K562 (cell line): ENCODE measurements at regions not wholly inside any gene's neighbourhood (a gene's known extent, or its start where the extent isn't known, plus 50 kb on each side); places are given as distances from the start of the nearest gene placed in this dataset.

Experiments used
- ATAC-seq: fragments of 200-7000 bp; cut with Tn5 transposase; 3 replicates; pipeline ENCODE4 v1.9.1; 2020; ENCODE audit warnings: moderate library complexity
- BruUV-seq: library from RNA; stranded (reverse); fragments of 400-500 nt; replicated peaks from 2 replicates; lab custom pipeline; 2021; lab: Mats Ljungman, UMichigan
- CTCF ChIA-PET: fragments of 300-600 bp; formaldehyde crosslinking; extraction: SDS; loops from one replicate; lab custom pipeline; 2021; ENCODE audit warnings: low intra/inter-chr PET ratio; lab: Yijun Ruan, JAX
- POLR2A ChIA-PET: fragments of 300-600, 350-650 bp; sonication (Branson Sonifier 250); formaldehyde crosslinking; extraction: SDS; loops from one replicate; lab custom pipeline; 2021; ENCODE audit warnings: antibody characterized with exemption, inconsistent platforms; lab: Yijun Ruan, JAX
- DNase-seq, 4 experiments: peaks; one replicate each; pipeline versions ENCODE4 v3.0.0 to v3.0.0-alpha.2; 2011 to 2018; ENCODE audit warnings: low spot score in 3 of 4, mixed read lengths in 3 of 4; ENCODE audit errors: extremely low read depth in 1 of 4
- FAIRE-seq: peaks from 2 replicates; lab custom pipeline; 2011; peaks lifted over from hg19 to GRCh38; lab: Jason Lieb, UNC
- H2AFZ ChIP-seq: 2 replicates; pipeline ENCODE4 v1.6.0; 2011; ENCODE audit warnings: low read depth, low read length, control low read depth, inconsistent platforms
- H3K27ac ChIP-seq: fragments of 200-600 bp; 3 replicates; pipeline ENCODE4 v1.8.0; 2011; ENCODE audit warnings: low read depth, mild to moderate bottlenecking, control low read depth, inconsistent platforms, low read length, moderate library complexity, mixed read lengths; ENCODE audit errors: extremely low read depth
- H3K27me3 ChIP-seq, 2 experiments: fragments of 300-600 bp in 1 of 2; 2 replicates in 1 of 2; 3 replicates in 1 of 2; pipeline versions ENCODE4 v1.6.0 to v1.8.0; 2011; ENCODE audit warnings: inconsistent platforms in 2 of 2, low read length in 2 of 2, mild to moderate bottlenecking in 1 of 2, mixed read lengths in 1 of 2, moderate library complexity in 1 of 2; ENCODE audit not compliant: control insufficient read depth in 2 of 2, insufficient read depth in 2 of 2
- H3K36me3 ChIP-seq: fragments of 300-600 bp; 3 replicates; pipeline ENCODE4 v1.8.0; 2011; ENCODE audit warnings: mild to moderate bottlenecking, low read length, inconsistent platforms; ENCODE audit not compliant: control insufficient read depth, insufficient read depth
- H3K4me1 ChIP-seq, 2 experiments: fragments of 200-600 bp in 1 of 2; replicated peaks in 1 of 2; 2 replicates in 1 of 2; 3 replicates in 1 of 2; pipeline versions ENCODE4 v1.5.1 to v1.8.0; 2011; ENCODE audit warnings: inconsistent platforms in 2 of 2, low read length in 2 of 2, mild to moderate bottlenecking in 1 of 2, mixed read lengths in 1 of 2, moderate library complexity in 1 of 2; ENCODE audit not compliant: control insufficient read depth in 2 of 2, insufficient read depth in 2 of 2
- H3K4me2 ChIP-seq: 2 replicates; pipeline ENCODE4 v1.6.1; 2011; ENCODE audit warnings: low read length, control low read depth, inconsistent platforms, mixed read lengths; ENCODE audit not compliant: insufficient read depth
- H3K4me3 ChIP-seq: fragments of 200-600 bp; sonication (generic), shearing (Covaris generic); 2 replicates; pipeline ENCODE4 v1.5.1; 2016; ENCODE audit warnings: control low read depth, inconsistent platforms
- H3K79me2 ChIP-seq: fragments of 200-600 bp; 3 replicates; pipeline ENCODE4 v1.8.0; 2011; ENCODE audit warnings: low read length, inconsistent platforms; ENCODE audit not compliant: control insufficient read depth, insufficient read depth
- H3K9ac ChIP-seq, 2 experiments: 2 replicates each; pipeline versions ENCODE4 v1.6.0 to v1.6.1; 2011; ENCODE audit warnings: low read depth in 2 of 2, low read length in 2 of 2, control low read depth in 1 of 2, inconsistent platforms in 1 of 2, mild to moderate bottlenecking in 1 of 2, mixed read lengths in 1 of 2; ENCODE audit not compliant: insufficient read depth in 1 of 2
- H3K9me1 ChIP-seq: one replicate; pipeline ENCODE4 v1.6.0; 2011; ENCODE audit warnings: inconsistent platforms, mild to moderate bottlenecking, low read length, moderate library complexity; ENCODE audit not compliant: control insufficient read depth, insufficient read depth
- H3K9me3 ChIP-seq: replicated peaks from 2 replicates; pipeline ENCODE4 v1.5.1; 2011; ENCODE audit warnings: low read depth, low read length, inconsistent platforms; ENCODE audit not compliant: control insufficient read depth, insufficient read depth
- H4K20me1 ChIP-seq: replicated peaks from 2 replicates; pipeline ENCODE4 v1.6.1; 2011; ENCODE audit warnings: low read length, inconsistent platforms, mixed read lengths; ENCODE audit not compliant: control insufficient read depth, insufficient read depth
- ASH1L ChIP-seq: fragments of 450-650 bp; IDR thresholded peaks from 2 replicates; pipeline ENCODE4 v1.6.1; 2018; ENCODE audit warnings: borderline replicate concordance, mild to moderate bottlenecking, low read depth; ENCODE audit not compliant: partially characterized antibody
- ZNF347 ChIP-seq: fragments of 450-650 bp; formaldehyde crosslinking; IDR thresholded peaks from 2 replicates; pipeline ENCODE4 v1.4.0; 2020; ENCODE audit warnings: low read depth, mild to moderate bottlenecking, moderate library complexity
- ZNF764 ChIP-seq: fragments of 250-450 bp; sonication (Bioruptor Pico); IDR thresholded peaks from 2 replicates; pipeline ENCODE4 v1.4.0; 2020; ENCODE audit warnings: low read depth, mild to moderate bottlenecking, moderate library complexity
- ZNF830 ChIP-seq: fragments of 250-450 bp; sonication (Bioruptor Pico); IDR thresholded peaks from 2 replicates; pipeline ENCODE4 v1.5.0; 2021; ENCODE audit warnings: mild to moderate bottlenecking
- WGBS: fragments of 100-300 bp; shearing (Covaris generic); methylation state at CpG from one replicate; pipeline ENCODE4 v1.1.6; 2016; ENCODE audit warnings: low coverage, mixed read lengths; ENCODE audit not compliant: insufficient coverage; ENCODE audit errors: missing lambda C conversion rate; 5-methylcytosine and 5-hydroxymethylcytosine counted together
- in situ Hi-C: fragments of 300-500 bp; cut with MboI; formaldehyde crosslinking; loops from 4 replicates; pipeline ENCODE4 v1.15.0; 2018; ENCODE audit warnings: inconsistent platforms, mixed read lengths
- intact Hi-C: fragments of 100-400 bp; cut with micrococcal nuclease; formaldehyde crosslinking; loops from 2 replicates; pipeline ENCODE4 v1.14.2; 2022
- TF ChIP-seq, protein P1 (sequence below), 2 experiments: fragments of 450-650 bp in 1 of 2; IDR thresholded peaks; 2 replicates each; pipeline ENCODE4 v1.6.1; 2011 to 2017; ENCODE audit warnings: low read depth in 2 of 2, antibody characterized with exemption in 1 of 2, borderline replicate concordance in 1 of 2, low read length in 1 of 2, mild to moderate bottlenecking in 1 of 2, mixed read lengths in 1 of 2; ENCODE audit not compliant: control insufficient read depth in 1 of 2

DNA sequence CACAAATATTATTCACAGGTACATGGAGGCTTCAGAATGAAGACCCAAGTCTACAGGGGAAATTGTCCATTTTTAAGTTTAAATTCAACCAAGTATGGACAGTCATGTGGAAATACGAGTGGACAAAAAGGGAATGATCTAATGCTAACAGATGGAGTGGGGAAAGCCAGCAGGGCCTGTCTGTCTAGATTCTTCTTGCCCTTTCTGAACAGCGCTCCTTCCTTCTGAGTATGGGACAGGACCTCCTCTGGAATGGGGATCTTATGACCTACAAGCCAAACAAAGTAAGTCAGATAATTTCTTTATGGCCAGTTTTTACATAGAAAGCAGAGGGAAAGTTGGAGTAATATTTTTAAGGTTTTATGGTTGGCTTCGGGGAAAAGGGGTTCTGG lies 119.8 kb upstream of the NEK6 start:
- DNase-seq = no peak
- H3K4me3 ChIP-seq = no peak overlapping the region
- TF ChIP-seq ZNF347 (no peak), ZNF764 (CRISPR knock-in tag) (no peak), ASH1L (no peak), ZNF830 (CRISPR knock-in tag) (no peak)
- TF ChIP-seq, protein P1, sequence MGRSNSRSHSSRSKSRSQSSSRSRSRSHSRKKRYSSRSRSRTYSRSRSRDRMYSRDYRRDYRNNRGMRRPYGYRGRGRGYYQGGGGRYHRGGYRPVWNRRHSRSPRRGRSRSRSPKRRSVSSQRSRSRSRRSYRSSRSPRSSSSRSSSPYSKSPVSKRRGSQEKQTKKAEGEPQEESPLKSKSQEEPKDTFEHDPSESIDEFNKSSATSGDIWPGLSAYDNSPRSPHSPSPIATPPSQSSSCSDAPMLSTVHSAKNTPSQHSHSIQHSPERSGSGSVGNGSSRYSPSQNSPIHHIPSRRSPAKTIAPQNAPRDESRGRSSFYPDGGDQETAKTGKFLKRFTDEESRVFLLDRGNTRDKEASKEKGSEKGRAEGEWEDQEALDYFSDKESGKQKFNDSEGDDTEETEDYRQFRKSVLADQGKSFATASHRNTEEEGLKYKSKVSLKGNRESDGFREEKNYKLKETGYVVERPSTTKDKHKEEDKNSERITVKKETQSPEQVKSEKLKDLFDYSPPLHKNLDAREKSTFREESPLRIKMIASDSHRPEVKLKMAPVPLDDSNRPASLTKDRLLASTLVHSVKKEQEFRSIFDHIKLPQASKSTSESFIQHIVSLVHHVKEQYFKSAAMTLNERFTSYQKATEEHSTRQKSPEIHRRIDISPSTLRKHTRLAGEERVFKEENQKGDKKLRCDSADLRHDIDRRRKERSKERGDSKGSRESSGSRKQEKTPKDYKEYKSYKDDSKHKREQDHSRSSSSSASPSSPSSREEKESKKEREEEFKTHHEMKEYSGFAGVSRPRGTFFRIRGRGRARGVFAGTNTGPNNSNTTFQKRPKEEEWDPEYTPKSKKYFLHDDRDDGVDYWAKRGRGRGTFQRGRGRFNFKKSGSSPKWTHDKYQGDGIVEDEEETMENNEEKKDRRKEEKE (IDR thresholded peaks at IDR 0.05; ENCODE audit: borderline replicate concordance in 1 of 2, control insufficient read depth in 1 of 2, low read depth in 2 of 2, low read length in 1 of 2) = no peak
- BruUV-seq = no TSS peak
- H3K27me3 ChIP-seq = peaks cover 0 to 4% of the 10 kb centered on the region in 2 experiments; a peak in 1 of 5 replicates
- H3K79me2 ChIP-seq = no peaks in the 10 kb centered on the region
- H3K9me1 ChIP-seq = no peaks in the 10 kb centered on the region
- CTCF ChIA-PET = no interaction called here
- intact Hi-C loops = no loop called here
- POLR2A ChIA-PET = no interaction called here
- in situ Hi-C loops = no loop called here
- no peaks in the 10 kb centered on the region for H3K9me3 ChIP-seq
- no peaks in the 10 kb centered on the region for H4K20me1 ChIP-seq
- H3K27ac ChIP-seq = no peak overlapping the region
- no peak overlapping the region for H2AFZ ChIP-seq
- WGBS = 59% methylated on average over 3 of the region's 3 CpGs
- no peak for FAIRE-seq
- peaks cover 0 to 4% of the 10 kb centered on the region in 2 experiments; a peak in 3 of 5 replicates for H3K4me1 ChIP-seq
- ATAC-seq = no peak
- no peak overlapping the region for H3K9ac ChIP-seq
- no peaks in the 10 kb centered on the region for H3K36me3 ChIP-seq
- H3K4me2 ChIP-seq = no peak overlapping the region
